Midbrain (tissue), 1 donor: ENCODE measurements at regions not wholly inside any gene's neighbourhood (a gene's known extent, or its start where the extent isn't known, plus 50 kb on each side); places are given as distances from the start of the nearest gene placed in this dataset.

Experiments used
- DNase-seq: peaks from one replicate; lab custom pipeline; 2025; lab: John Stamatoyannopoulos, UW

DNA sequence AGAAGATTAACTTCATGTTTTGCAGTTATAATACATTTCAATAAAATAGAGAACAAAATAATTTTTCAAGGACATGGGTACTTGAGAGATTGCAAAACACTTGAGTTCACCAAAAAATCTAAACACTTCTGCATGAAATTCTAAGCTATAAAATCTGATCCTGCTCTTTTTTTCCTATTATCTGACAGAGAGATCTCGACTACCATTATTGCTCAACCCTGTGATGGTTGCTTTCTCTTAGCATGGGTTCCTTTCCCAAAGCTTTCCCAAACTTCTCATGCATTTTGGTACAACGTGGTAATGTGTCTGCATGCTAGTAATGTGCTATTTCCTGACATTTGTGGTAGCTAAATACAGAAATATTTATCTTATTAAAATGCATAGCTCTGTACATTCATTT is 1243.1 kb upstream of the ADGRB3 start:
- DNase-seq: no peak

DNA sequence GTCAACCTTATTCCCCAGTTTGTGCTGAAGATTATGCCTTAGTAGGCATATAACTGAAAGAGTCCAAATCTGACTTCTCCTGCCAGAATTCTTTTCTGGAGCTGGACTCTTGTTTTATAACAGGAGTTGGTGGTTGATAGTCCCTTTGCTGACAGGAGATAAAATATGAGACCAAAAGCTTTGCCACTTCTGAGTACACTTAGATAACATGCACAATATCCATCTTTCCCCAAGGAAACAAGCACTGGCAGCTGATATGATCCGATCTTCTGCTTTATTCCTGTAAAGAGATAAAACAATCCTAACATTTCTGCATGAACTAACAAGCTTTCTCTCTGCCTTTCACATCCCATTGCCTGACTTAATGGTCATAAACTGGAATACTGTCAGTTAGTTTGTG is 1265.4 kb upstream of the ADGRB3 start:
- no peak for DNase-seq

DNA sequence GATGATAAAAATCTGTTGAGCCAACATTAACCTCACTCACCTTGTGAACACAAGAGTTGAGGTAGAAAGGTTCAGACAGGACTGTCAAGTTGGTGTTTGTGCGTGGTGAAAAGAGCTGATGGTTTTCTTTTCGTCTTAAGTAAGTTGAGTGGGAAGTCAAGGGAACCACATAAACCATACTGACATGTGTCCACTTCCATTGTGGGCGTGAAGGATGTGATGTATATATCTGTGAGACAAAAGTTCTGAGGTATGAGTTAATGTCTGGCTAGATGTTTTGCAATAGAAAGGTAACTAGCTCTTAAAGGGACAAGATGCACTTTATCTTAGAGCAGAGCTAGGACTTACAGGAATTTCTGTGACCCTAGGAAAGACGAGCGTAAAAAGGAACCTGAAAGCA is 1272.1 kb upstream of the ADGRB3 start:
- DNase-seq: no peak

DNA sequence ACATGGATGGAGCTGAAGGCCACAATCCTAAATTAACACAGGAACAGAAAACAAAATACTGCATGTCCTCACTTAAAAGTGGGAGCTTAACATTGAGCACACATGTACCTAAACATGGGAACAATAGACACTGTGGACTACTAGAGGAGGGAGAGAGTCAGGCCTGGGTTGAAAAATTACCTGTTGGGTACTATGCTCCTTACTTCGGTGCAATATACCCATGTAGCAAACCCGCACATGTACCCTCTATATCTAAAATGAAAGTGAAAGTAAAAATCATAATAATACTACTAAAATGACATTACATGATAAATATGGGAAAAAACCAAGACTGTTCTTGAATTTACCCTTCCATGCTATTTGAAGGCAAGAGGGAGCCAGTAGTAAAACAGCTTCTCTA is 1273.8 kb upstream of the ADGRB3 start:
- DNase-seq: no peak

GRCh38 chr6:67358241-67358640 is 1276.8 kb upstream of the ADGRB3 start:
- no peak for DNase-seq

- DNase-seq: no peak
Measured at GRCh38 chr6:67353861-67354260, 1281.2 kb upstream of the ADGRB3 start.

DNA sequence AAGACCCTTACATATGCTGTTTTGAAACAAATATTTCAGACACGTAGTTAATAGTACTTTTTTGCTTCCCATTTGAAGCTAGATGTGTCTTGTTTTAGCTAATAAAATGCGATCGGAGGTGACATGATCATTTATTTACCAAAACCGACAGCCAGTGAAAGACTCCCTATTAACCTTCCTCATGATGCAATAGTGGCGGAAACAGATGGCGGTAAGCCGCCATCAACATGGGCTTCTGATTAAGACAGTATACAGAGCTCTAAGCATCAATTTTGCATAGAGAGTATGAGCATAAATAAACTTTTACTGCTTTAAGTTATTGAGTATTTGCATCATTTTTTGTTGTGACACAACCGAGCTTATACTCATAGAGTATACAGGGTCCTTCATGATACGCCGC is 1282.4 kb upstream of the ADGRB3 start:
- no peak for DNase-seq

DNA sequence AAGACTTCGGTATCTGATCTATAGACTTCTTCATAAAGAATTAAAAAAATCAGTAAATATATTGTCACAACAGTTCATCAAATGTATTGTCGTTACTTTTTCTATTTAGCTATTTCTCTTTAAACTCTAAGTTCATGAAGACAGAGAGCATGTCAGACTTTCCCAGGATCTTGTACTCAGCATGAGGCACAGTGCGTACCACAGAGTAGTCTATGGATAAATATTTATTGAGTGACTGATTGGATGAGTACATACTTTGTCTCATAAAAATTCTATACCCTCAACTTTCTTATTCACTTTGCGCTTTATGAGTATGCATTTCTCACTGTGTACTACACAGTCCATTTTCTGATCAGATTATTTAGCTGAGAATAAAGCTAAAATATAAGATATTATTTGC is 1284.4 kb upstream of the ADGRB3 start:
- no peak for DNase-seq

GRCh38 chr6:67345946-67346345 is 1289.1 kb upstream of the ADGRB3 start:
- no peak for DNase-seq

- no peak for DNase-seq
Measured at GRCh38 chr6:67336014-67336413, 1299.1 kb upstream of the ADGRB3 start.

DNA sequence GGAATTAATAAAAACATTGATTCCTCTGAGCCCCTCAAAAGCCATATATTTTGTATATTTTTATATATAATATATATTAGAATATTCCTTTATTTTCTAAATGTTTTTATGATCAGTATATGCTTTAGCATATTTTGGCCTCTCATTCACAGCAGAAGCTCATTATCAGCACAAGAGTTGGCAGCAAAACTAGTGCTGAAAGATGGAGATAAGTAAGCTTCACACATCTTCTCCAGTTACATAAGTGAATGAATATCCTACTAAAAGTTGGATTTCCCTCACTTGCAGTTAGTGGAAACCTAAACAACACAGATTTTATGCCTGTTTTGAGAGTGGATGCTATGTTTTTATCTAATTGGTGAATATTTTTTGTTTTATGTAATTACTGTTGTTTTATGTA is 1303.8 kb upstream of the ADGRB3 start:
- DNase-seq: no peak

DNA sequence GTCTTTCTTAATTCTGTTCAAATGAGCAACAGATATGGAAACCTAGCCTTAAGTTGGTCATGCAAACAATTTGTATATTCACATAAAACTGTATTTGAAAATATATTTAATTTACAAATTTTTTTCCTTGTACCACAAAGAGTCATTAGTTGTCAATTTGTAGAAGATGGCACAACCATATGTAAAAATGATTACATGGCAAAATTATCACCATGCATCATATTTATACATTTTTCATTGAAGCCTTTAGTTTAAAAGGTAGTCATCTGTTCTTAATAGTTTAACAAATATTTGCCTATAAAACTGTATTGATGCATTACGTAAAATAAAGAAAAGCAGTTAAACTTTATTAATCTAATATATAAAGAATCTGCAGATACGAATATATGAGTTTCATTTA is 1306.8 kb upstream of the ADGRB3 start:
- no peak for DNase-seq

GRCh38 chr6:67300430-67301040 is 1334.5 kb upstream of the ADGRB3 start:
- DNase-seq: no peak

- no peak for DNase-seq
Measured at GRCh38 chr6:67292169-67292568, 1342.9 kb upstream of the ADGRB3 start.

DNA sequence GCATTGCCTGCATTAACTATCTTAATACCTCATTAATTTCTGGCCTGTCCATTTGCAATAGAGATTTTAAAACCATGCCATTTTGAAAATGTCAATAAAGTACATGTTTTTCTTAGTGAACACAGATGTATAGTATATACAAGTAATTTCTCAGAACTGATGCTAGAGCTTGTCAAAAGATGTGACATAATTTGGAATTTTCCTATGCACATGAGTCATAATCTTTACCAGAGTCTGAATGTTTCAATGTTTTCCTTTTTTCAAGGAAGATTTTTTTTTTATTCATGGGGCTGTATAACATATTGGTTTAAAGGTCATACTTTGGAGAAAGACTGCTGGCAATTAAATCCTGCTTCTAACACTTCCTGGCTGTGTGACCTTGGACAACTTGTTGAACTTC is 1347.5 kb upstream of the ADGRB3 start:
- DNase-seq: no peak

DNA sequence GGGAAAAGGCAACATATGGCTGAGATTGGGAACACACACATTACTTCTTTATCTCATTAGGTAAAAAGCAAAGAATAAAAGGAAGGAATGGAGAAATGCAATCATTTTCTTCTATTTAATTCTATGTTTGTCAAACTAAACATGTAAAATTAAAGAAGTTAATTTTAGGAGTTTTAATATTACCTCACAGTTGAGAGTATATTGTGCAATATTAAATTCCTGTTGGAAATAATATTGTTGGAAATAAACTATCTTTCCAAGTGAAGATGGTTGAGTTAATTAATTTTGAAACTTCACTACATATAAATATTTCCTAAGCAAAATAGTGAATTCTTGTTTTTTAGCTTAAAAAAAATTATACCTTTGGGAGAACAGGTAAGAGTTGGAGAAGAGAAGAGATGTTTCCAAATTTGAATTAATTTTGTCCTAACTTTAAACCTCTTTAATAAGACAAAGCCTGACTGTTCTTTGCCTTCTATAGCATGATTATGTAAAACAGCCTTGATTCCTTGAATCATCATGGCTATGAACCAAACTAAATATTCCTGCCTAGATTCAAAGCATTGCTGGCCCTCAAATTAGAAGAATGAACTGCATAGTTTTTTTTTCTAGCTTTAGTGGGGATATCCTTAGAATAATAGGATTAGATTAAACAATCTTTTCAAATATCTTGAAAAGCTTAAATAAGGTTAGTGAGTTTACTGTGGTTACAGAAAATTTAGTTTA is 1349.1 kb upstream of the ADGRB3 start:
- DNase-seq: no peak

GRCh38 chr6:67277312-67277711 is 1357.8 kb upstream of the ADGRB3 start:
- DNase-seq: no peak

DNA sequence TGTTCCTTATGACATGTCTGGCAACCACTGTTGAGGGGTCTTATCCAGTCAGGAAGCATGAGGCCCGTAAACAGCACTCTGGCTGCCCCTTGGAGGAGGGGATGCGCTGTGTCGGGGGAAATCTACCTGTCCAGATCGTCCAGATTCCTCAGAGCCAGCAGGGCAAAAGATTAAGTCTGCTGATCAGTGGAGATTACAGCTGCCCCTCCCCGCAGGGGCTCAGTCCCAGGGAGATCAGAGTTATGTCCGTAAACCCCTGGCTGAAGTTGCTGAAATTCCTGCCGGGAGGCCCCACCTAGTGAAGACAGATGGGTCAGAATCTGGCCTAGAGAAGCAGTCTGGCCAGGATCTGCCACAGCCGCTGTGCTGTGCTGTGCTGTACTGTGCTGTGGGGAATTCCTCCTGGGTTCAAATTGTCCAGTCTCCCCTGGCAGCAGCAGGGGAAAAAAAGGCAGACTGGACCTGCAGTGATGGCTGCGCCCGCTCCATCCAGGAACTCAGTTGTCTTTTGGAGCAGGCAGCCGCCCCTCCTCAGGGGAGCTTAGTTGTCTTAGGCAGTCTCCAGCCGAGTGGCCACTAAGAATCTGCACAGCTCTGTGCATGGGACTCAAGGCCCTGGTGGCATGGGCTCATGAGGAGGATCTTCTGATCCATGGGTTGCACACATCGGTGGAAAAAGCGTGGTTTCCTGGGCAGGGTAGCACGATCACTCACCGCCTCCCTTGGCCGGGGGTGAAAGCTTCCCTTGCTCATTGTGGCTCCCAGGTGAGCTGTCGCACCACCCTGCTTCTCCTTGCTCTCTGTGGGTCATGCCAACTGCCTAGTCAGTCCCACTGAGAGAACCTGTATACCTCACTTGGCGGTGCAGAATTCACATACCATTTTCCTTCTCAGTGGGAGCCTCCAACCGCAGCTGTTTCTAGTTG is 1368.8 kb upstream of the ADGRB3 start:
- no peak for DNase-seq

- DNase-seq: no peak
Measured at GRCh38 chr6:67252663-67253062, 1382.4 kb upstream of the ADGRB3 start.

DNA sequence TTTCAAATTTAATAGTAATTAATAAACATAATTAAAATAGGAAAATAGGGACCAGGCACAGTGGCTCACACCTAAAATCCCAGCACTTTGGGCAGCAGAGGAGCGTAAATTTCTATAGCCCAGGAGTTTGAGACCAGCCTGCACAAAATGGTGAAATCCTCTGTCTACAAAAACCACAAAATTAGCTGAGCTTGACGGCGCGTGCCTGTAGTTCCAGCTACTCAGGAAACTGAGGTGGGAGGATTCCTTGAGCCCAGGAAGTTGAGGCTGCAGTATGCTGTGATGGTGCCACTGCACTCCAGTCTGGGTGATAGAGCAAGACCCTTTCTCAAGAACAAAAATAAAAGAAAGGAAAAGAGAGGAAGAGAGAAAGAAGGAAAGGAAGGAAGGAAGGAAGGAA is 1387.0 kb upstream of the ADGRB3 start:
- DNase-seq: no peak

GRCh38 chr6:67244037-67244436 is 1391.0 kb upstream of the ADGRB3 start:
- DNase-seq: no peak

GRCh38 chr6:67237277-67237676 is 1397.8 kb upstream of the ADGRB3 start:
- no peak for DNase-seq

GRCh38 chr6:67231092-67231491 is 1404.0 kb upstream of the ADGRB3 start:
- DNase-seq: no peak
